BJ (cell line): ENCODE measurements at regions not wholly inside any gene's neighbourhood (a gene's known extent, or its start where the extent isn't known, plus 50 kb on each side); places are given as distances from the start of the nearest gene placed in this dataset.

Experiments
- CTCF ChIA-PET: fragments of 350-600 bp; formaldehyde crosslinking; extraction: SDS; loops from one replicate; lab custom pipeline; 2021; ENCODE audit warnings: antibody characterized with exemption, inconsistent platforms; lab: Yijun Ruan, JAX
- POLR2A ChIA-PET: fragments of 300-600 bp; sonication (Branson Sonifier 250); formaldehyde crosslinking; extraction: SDS; loops from one replicate; lab custom pipeline; 2021; ENCODE audit warnings: antibody characterized with exemption; lab: Charles Lee
- DNase-seq: peaks from one replicate; pipeline ENCODE4 v3.0.0-alpha.2; 2011; ENCODE audit warnings: low read depth
- H3K27me3 ChIP-seq: 2 replicates; pipeline ENCODE4 v1.6.0; 2011; ENCODE audit warnings: low read length; ENCODE audit not compliant: control insufficient read depth, insufficient read depth
- H3K36me3 ChIP-seq: 2 replicates; pipeline ENCODE4 v1.5.1; 2011; ENCODE audit warnings: low read length; ENCODE audit not compliant: control insufficient read depth, insufficient read depth
- H3K4me3 ChIP-seq: 2 replicates; pipeline ENCODE4 v1.5.1; 2011; ENCODE audit warnings: low read depth, mild to moderate bottlenecking, control low read depth, low read length
- TF ChIP-seq, protein P1 (sequence below): IDR thresholded peaks from 2 replicates; pipeline ENCODE4 v1.5.1; 2011; ENCODE audit warnings: low read depth, mild to moderate bottlenecking, control low read depth, inconsistent platforms, low read length, moderate library complexity; ENCODE audit not compliant: insufficient read depth

DNA sequence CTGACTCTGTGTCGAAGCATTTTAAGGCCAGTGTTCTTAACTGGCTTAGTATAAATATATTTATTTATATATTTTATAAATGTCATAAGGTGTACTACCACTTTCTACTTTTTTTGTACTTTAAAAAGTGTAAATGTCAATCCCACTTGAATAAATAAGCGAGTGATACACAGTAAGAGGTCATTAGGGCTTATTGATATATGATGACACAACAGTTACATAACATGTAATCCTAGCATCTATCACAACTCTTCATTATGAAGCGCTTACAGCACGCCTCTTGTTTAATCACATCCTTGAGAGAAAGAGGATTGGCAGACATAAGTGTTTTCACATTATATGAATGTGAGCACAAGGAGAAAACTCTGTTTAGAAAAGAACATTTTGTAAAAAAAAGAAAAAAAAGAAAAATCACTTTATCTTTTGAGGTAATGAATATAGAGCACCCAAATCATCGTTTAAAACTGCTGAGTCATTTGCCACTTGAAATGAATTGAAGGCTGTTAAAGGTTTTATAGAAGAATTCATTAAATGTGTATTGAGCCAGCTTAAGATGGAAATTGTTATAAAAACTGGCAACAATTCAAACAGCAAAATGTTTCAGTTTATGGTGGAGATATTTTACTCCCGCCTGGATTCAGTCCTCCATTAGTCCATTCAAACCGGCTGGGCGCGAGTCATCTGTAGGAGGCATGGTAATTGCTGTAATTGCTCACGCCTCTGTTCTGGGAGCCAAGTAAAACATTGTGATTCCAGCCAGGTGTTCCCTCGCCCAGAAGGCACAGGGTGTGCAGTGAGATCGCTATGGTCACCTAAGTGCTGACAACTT is 627.3 kb upstream of the KIRREL3 start:
- Histone ChIP-seq H3K36me3 (no peaks in the 10 kb centered on the region), H3K4me3 (no peak overlapping the region), H3K27me3 (peaks cover 2% of the 10 kb centered on the region; the same call in 1 of the 2 replicates)
- ChIA-PET CTCF (no interaction called here), POLR2A (no interaction called here)
- TF ChIP-seq, protein P1, sequence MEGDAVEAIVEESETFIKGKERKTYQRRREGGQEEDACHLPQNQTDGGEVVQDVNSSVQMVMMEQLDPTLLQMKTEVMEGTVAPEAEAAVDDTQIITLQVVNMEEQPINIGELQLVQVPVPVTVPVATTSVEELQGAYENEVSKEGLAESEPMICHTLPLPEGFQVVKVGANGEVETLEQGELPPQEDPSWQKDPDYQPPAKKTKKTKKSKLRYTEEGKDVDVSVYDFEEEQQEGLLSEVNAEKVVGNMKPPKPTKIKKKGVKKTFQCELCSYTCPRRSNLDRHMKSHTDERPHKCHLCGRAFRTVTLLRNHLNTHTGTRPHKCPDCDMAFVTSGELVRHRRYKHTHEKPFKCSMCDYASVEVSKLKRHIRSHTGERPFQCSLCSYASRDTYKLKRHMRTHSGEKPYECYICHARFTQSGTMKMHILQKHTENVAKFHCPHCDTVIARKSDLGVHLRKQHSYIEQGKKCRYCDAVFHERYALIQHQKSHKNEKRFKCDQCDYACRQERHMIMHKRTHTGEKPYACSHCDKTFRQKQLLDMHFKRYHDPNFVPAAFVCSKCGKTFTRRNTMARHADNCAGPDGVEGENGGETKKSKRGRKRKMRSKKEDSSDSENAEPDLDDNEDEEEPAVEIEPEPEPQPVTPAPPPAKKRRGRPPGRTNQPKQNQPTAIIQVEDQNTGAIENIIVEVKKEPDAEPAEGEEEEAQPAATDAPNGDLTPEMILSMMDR: no peak
- DNase-seq: no peak

DNA sequence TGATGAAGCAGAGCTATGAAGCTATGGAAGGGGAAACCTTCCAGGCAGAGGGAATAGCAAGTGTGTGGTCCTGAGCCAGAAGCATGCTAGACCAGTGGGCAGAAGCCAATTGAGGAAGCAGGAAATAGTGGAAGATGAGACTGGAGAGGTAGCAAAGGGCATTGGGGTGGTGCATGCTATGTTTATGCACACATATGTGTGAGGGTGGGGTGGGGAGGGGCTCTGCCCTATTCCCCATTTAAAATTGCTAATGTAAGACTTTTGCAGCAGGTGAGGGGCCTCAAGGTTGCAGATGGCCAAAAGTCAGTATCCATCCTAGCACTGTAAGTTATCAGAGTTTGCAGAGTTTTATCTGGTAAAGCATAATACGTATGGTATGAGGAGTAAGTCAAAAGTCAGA is 626.6 kb upstream of the KIRREL3 start:
- ChIA-PET CTCF (no interaction called here), POLR2A (no interaction called here)
- no peak overlapping the region for H3K4me3 ChIP-seq
- TF ChIP-seq, protein P1: no peak
- H3K27me3 ChIP-seq: peaks cover 2% of the 10 kb centered on the region; the same call in 1 of the 2 replicates
- H3K36me3 ChIP-seq: no peaks in the 10 kb centered on the region
- no peak for DNase-seq

DNA sequence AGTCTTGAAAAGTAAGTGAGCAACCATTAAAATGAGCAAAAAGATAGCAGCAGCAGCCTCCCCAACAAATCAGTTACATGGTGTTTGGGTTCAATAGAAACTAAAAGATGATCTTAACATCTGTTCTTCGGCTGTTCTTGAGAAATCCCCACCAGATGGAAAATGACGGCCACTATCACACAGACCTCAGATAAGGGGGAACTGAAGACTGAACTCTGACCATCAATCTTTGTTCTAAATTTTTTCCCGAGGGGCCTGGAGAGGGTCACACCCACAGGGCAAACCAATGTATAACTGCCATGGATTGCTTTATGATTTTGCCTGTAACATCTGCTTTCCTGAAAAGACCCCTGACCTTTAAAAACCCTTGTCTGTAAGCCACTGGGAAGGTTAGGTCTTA is 624.8 kb upstream of the KIRREL3 start:
- no peak for DNase-seq
- TF ChIP-seq, protein P1: no peak
- H3K36me3 ChIP-seq: no peaks in the 10 kb centered on the region
- POLR2A ChIA-PET: no interaction called here
- CTCF ChIA-PET: no interaction called here
- no peak overlapping the region for H3K4me3 ChIP-seq
- H3K27me3 ChIP-seq: peaks cover 2% of the 10 kb centered on the region; the same call in 1 of the 2 replicates

DNA sequence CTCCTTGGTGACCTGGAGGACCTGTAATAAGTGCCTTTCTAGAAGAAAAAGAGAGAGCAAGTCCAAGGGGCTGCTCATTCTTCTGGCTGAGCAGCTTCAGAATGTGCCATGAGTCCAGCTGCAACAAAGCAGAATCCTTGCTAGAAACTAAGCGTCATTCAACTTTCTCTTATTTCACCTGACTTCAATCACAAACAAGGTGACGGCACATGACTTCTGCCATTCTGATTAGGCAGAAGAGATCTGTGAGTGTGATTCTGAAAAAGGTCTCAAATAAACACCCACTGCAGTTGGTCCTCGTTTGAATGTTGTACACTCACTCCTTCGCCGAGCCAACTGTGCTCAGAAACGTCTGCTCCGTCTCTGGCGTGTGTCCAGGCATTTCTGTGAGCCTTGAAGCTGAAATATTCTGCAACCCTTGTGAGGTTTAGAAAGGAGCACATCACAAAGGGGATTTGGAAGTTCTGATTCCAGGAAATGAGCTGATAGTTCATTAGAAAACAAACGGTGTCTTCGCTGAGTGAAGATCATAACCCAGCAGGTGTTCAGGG is 623.8 kb upstream of the KIRREL3 start:
- ChIA-PET CTCF (no interaction called here), POLR2A (no interaction called here)
- TF ChIP-seq, protein P1: no peak
- no peaks in the 10 kb centered on the region for H3K36me3 ChIP-seq
- H3K4me3 ChIP-seq: no peak overlapping the region
- peaks cover 2% of the 10 kb centered on the region; the same call in 1 of the 2 replicates for H3K27me3 ChIP-seq
- no peak for DNase-seq

DNA sequence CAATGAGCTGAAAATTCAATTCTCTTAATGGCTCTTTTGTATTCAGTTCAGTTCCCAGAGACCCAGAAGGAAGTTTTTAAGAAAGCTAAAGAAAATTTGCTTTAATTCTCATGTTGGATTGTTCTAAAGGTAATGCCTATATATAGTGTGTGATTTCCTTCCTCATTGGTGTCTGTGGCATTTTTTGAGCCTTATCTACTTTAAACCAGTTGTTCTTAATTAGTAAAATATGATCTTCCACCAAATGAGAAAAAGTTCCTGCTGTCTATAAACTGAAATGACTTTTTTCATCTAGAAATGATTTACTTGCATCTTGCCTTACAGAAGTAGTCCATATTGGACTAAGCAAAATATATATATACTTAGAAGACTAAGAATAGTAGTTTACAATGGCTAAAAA is 622.1 kb upstream of the KIRREL3 start:
- no peaks in the 10 kb centered on the region for H3K36me3 ChIP-seq
- TF ChIP-seq, protein P1: no peak
- no peak overlapping the region for H3K4me3 ChIP-seq
- DNase-seq: no peak
- ChIA-PET CTCF (no interaction called here), POLR2A (interaction anchor here (0.6 kb wide), 1 partner anchor 1255 kb away, joined by 6 read pairs; no protein-coding TSS in a partner anchor)
- H3K27me3 ChIP-seq: no peaks in the 10 kb centered on the region
